Stomach (tissue), 4 donors: ENCODE measurements at regions not wholly inside any gene's neighbourhood (a gene's known extent, or its start where the extent isn't known, plus 50 kb on each side); places are given as distances from the start of the nearest gene placed in this dataset.

Source experiments
- CTCF ChIP-seq, 7 experiments: fragments of 450-650 bp in 4 of 7; fragments of 200-600 bp in 3 of 7; sonication (generic) in 3 of 7; IDR thresholded peaks; one replicate each; pipeline ENCODE4 v1.5.1; 2016 to 2019; ENCODE audit warnings: antibody characterized with exemption in 7 of 7, control low read depth in 2 of 7, mild to moderate bottlenecking in 1 of 7
- EP300 ChIP-seq: sonication (generic); formaldehyde crosslinking; IDR thresholded peaks from one replicate; pipeline ENCODE4 v1.6.1; 2017; ENCODE audit warnings: antibody characterized with exemption
- POLR2A ChIP-seq, 4 donors: fragments of 450-650 bp; IDR thresholded peaks; one replicate each; pipeline ENCODE4 v1.6.1; 2016; ENCODE audit warnings: antibody characterized with exemption in 4 of 4, control low read depth in 2 of 4, mild to moderate bottlenecking in 1 of 4, moderate library complexity in 1 of 4
- POLR2AphosphoS5 ChIP-seq, 3 donors: sonication (generic); formaldehyde crosslinking; IDR thresholded peaks; one replicate each; pipeline ENCODE4 v1.6.1; 2016; ENCODE audit warnings: antibody characterized with exemption in 3 of 3

GRCh38 chr2:58334414-58334813 lies 93.3 kb upstream of the FANCL start:
- no peak for TF ChIP-seq EP300
- TF ChIP-seq CTCF (IDR thresholded peaks at IDR 0.05) = no peak
- no peak for TF ChIP-seq POLR2AphosphoS5 (IDR thresholded peaks at IDR 0.05)
- no peak for TF ChIP-seq POLR2A (IDR thresholded peaks at IDR 0.05)
